MM.1S (cell line): ENCODE measurements at regions not wholly inside any gene's neighbourhood (a gene's known extent, or its start where the extent isn't known, plus 50 kb on each side); places are given as distances from the start of the nearest gene placed in this dataset.
"Not testable (repeated sequence)": the region's sequence is repeated elsewhere in the genome, so short reads cannot be mapped to it uniquely, and the experiment has no call there.

Source experiments
- DNase-seq: peaks from one replicate; pipeline ENCODE4 v3.0.0-alpha.2; 2015
- H2AFZ ChIP-seq: fragments of 300-600 bp; sonication (generic); 2 replicates; pipeline ENCODE4 v1.6.0; 2016; ENCODE audit warnings: antibody characterized with exemption, low read length
- H3F3A ChIP-seq: fragments of 300-600 bp; sonication (generic); 2 replicates; pipeline ENCODE4 v1.6.1; 2016; ENCODE audit warnings: mild to moderate bottlenecking, antibody characterized with exemption, low read length, moderate library complexity, mixed read lengths; ENCODE audit not compliant: insufficient read depth
- H3K27ac ChIP-seq: fragments of 300-600 bp; sonication (generic); 2 replicates; pipeline ENCODE4 v1.5.1; 2016; ENCODE audit warnings: mild to moderate bottlenecking, low read length
- H3K27me3 ChIP-seq: fragments of 300-600 bp; sonication (generic); replicated peaks from 2 replicates; pipeline ENCODE4 v1.6.0; 2016; ENCODE audit warnings: low read length; ENCODE audit not compliant: insufficient read depth
- H3K36me3 ChIP-seq: fragments of 300-600 bp; sonication (generic); replicated peaks from 2 replicates; pipeline ENCODE4 v1.6.1; 2016; ENCODE audit warnings: mild to moderate bottlenecking, low read length, mixed read lengths; ENCODE audit not compliant: insufficient read depth
- H3K4me1 ChIP-seq: fragments of 300-600 bp; sonication (generic); 2 replicates; pipeline ENCODE4 v1.6.1; 2016; ENCODE audit warnings: low read length, mixed read lengths
- H3K4me2 ChIP-seq: fragments of 300-600 bp; sonication (generic); 2 replicates; pipeline ENCODE4 v1.6.0; 2016; ENCODE audit warnings: low read depth, low read length
- H3K4me3 ChIP-seq: fragments of 300-600 bp; sonication (generic); 2 replicates; pipeline ENCODE4 v1.5.1; 2016; ENCODE audit warnings: low read length, mixed read lengths
- H3K79me2 ChIP-seq: fragments of 300-600 bp; sonication (generic); 2 replicates; pipeline ENCODE4 v1.6.1; 2016; ENCODE audit warnings: mixed run types, low read length, mixed read lengths
- H3K9ac ChIP-seq: fragments of 300-600 bp; sonication (generic); 2 replicates; pipeline ENCODE4 v1.6.1; 2016; ENCODE audit warnings: low read length, mixed read lengths
- H3K9me2 ChIP-seq: fragments of 300-600 bp; sonication (generic); replicated peaks from 2 replicates; pipeline ENCODE4 v1.6.1; 2016; ENCODE audit warnings: mild to moderate bottlenecking, low read length, mixed read lengths; ENCODE audit not compliant: insufficient read depth
- H3K9me3 ChIP-seq: fragments of 300-600 bp; sonication (generic); replicated peaks from 2 replicates; pipeline ENCODE4 v1.6.1; 2016; ENCODE audit warnings: mild to moderate bottlenecking, low read length, mixed read lengths; ENCODE audit not compliant: insufficient read depth
- H4K20me1 ChIP-seq: fragments of 300-600 bp; sonication (generic); 2 replicates; pipeline ENCODE4 v1.6.1; 2016; ENCODE audit warnings: mild to moderate bottlenecking, low read length, moderate library complexity, mixed read lengths; ENCODE audit not compliant: insufficient read depth
- CTCF ChIP-seq: fragments of 300-600 bp; sonication (generic); IDR thresholded peaks from 2 replicates; pipeline ENCODE4 v1.5.1; 2016; ENCODE audit warnings: antibody characterized with exemption, low read length, mixed read lengths
- EZH2 ChIP-seq: fragments of 300-600 bp; sonication (generic); optimal IDR thresholded peaks from 2 replicates; pipeline ENCODE3; 2017; ENCODE audit warnings: low read depth, mild to moderate bottlenecking, antibody characterized with exemption, low read length, mixed read lengths
- EZH2phosphoT487 ChIP-seq: fragments of 300-600 bp; sonication (generic); IDR thresholded peaks from 2 replicates; pipeline ENCODE4 v1.6.1; 2018; ENCODE audit warnings: antibody characterized with exemption, low read length

GRCh38 chrX:77114501-77114900 is 332.7 kb upstream of the FGF16 start:
- H3K9me3 ChIP-seq = no peaks in the 10 kb centered on the region
- H4K20me1 ChIP-seq = no peaks in the 10 kb centered on the region
- no peaks in the 10 kb centered on the region for H3K9me2 ChIP-seq
- TF ChIP-seq EZH2 = no peak
- TF ChIP-seq EZH2phosphoT487 = no peak
- TF ChIP-seq CTCF = no peak
- no peaks in the 10 kb centered on the region for H3K27me3 ChIP-seq
- no peaks in the 10 kb centered on the region for H3K79me2 ChIP-seq
- H3K4me3 ChIP-seq = no peak overlapping the region
- no peaks in the 10 kb centered on the region for H3K36me3 ChIP-seq
- no peak overlapping the region for H3K4me2 ChIP-seq
- DNase-seq = no peak
- H3K9ac ChIP-seq = no peak overlapping the region
- no peak overlapping the region for H2AFZ ChIP-seq
- H3F3A ChIP-seq = no peaks in the 10 kb centered on the region
- H3K27ac ChIP-seq = no peak overlapping the region
- peaks cover 7% of the 10 kb centered on the region; the same call in 1 of the 2 replicates for H3K4me1 ChIP-seq

DNA sequence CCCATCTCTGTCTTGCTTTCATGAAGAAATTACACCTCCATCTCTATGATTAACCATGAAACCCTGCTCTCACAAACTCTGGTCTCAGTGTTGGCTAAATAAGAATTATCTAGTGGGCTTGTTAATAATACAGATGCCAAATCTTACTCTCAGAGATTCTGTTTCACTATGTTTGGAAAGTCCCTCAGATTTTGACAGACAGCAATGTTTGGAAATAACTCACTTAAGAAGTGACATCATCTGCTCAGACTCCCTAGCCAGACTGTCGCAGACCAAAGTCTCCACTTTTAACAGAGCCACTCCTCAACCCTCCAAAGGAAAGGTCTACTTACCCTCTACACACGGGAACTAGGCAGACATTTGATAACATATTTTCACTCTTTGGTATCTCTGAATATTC is 328.5 kb upstream of the FGF16 start:
- H3K4me2 ChIP-seq = no peak overlapping the region
- no peaks in the 10 kb centered on the region for H4K20me1 ChIP-seq
- peak overlapping the region; percentile 48; the same call in 1 of the 2 replicates for H3K27ac ChIP-seq
- H3K4me3 ChIP-seq = no peak overlapping the region
- H3K36me3 ChIP-seq = no peaks in the 10 kb centered on the region
- H3K27me3 ChIP-seq = no peaks in the 10 kb centered on the region
- H3K79me2 ChIP-seq = no peaks in the 10 kb centered on the region
- no peaks in the 10 kb centered on the region for H3K9me2 ChIP-seq
- H3K4me1 ChIP-seq = peaks cover 7% of the 10 kb centered on the region; the same call in 1 of the 2 replicates
- no peak overlapping the region for H3K9ac ChIP-seq
- H2AFZ ChIP-seq = peak overlapping the region; percentile 51
- TF ChIP-seq CTCF = no peak
- TF ChIP-seq EZH2phosphoT487 = no peak
- no peak for TF ChIP-seq EZH2
- H3F3A ChIP-seq = no peaks in the 10 kb centered on the region
- no peaks in the 10 kb centered on the region for H3K9me3 ChIP-seq
- peak; percentile 63 for DNase-seq

GRCh38 chrX:77119706-77120105 is 327.5 kb upstream of the FGF16 start:
- Histone ChIP-seq H3K4me2 (no peak overlapping the region), H3K9me3 (no peaks in the 10 kb centered on the region), H3K9ac (no peak overlapping the region), H4K20me1 (no peaks in the 10 kb centered on the region), H3F3A (no peaks in the 10 kb centered on the region), H3K9me2 (no peaks in the 10 kb centered on the region), H3K4me3 (no peak overlapping the region), H3K4me1 (peaks cover 7% of the 10 kb centered on the region; the same call in 1 of the 2 replicates), H2AFZ (no peak overlapping the region), H3K36me3 (no peaks in the 10 kb centered on the region), H3K79me2 (no peaks in the 10 kb centered on the region), H3K27ac (no peak overlapping the region), H3K27me3 (no peaks in the 10 kb centered on the region)
- no peak for DNase-seq
- TF ChIP-seq CTCF = no peak
- no peak for TF ChIP-seq EZH2phosphoT487
- no peak for TF ChIP-seq EZH2

DNA sequence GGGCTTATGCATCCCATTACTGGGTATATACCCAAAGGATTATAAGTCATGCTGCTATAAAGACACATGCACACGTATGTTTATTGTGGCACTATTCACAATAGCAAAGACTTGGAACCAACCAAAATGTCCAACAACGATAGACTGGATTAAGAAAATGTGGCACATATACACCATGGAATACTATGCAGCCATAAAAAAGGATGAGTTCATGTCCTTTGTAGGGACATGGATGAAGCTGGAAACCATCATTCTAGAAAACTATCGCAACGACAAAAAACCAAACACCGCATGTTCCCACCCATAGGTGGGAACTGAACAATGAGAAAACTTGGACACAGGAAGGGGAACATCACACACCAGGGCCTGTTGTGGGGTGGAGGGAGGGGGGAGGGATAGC is 323.3 kb upstream of the FGF16 start:
- H3K79me2 ChIP-seq, DNase-seq, H3K36me3 ChIP-seq, H3K27ac ChIP-seq, H3F3A ChIP-seq, H3K4me1 ChIP-seq, H3K4me2 ChIP-seq, H4K20me1 ChIP-seq, H2AFZ ChIP-seq, H3K27me3 ChIP-seq, H3K9ac ChIP-seq, H3K9me3 ChIP-seq, H3K9me2 ChIP-seq, H3K4me3 ChIP-seq: not testable (repeated sequence)

- not testable (repeated sequence) for H2AFZ ChIP-seq, H3K4me3 ChIP-seq, H3K9me2 ChIP-seq, H3K4me1 ChIP-seq, H3K27ac ChIP-seq, H3K9ac ChIP-seq, H3F3A ChIP-seq, H3K9me3 ChIP-seq, H3K36me3 ChIP-seq, H3K27me3 ChIP-seq, H3K4me2 ChIP-seq, DNase-seq, H4K20me1 ChIP-seq, H3K79me2 ChIP-seq
These were observed 319.6 kb upstream of the FGF16 start for GRCh38 chrX:77127571-77127970.
